ENCODE measurements at regions not wholly inside any gene's neighbourhood (a gene's known extent, or its start where the extent isn't known, plus 50 kb on each side); places are given as distances from the start of the nearest gene placed in this dataset.

DNA sequence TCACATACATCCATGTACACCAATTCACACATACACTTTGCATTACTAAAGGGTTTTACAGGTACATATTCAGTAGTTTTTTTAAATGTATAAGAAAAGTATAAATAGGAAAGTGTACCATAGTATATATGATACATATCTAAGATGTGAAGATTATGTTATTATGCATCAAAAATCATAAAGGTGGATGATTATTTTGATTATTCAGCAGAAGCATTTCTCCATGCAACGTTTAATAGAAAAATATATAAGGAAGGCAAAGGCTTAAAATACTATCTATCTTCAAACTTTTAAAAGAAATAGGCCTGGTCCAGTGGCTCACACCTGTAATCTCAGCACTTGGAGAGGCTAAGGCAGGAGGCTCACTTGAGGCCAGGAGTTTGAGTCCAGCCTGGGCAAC, 133.5 kb upstream of the KLF3 start:
- Mint-ChIP-seq H3K27me3 (peaks cover 3% of the 10 kb centered on the region), H3K9me3 (ENCODE audit: insufficient read depth) (no peaks in the 10 kb centered on the region), H3K4me1 (peaks cover 14% of the 10 kb centered on the region), H3K4me3 (no peak overlapping the region), H3K27ac (no peak overlapping the region)
- H2AFZ ChIP-seq (ENCODE audit: insufficient read depth, low read depth, low read length, poor library complexity, severe bottlenecking), result no peak overlapping the region
- peaks cover 0 to 8% (median 0%) of the 10 kb centered on the region in 3 donors for H3K9me3 ChIP-seq (ENCODE audit: control extremely low read depth in 1 of 3, control insufficient read depth in 2 of 3, insufficient read depth in 1 of 3, low read length in 2 of 3)
- H3K27ac ChIP-seq (ENCODE audit: low read length in 2 of 2), result no peak overlapping the region
- peaks cover 14 to 15% of the 10 kb centered on the region in 2 donors for H3K4me1 ChIP-seq (ENCODE audit: control insufficient read depth in 2 of 2, insufficient read depth in 2 of 2, low read length in 2 of 2)
- TF ChIP-seq CTCF (IDR thresholded peaks at IDR 0.05) (no peak), EZH2 (IDR thresholded peaks at IDR 0.05; ENCODE audit: borderline replicate concordance, insufficient read depth, low read depth, low read length, poor library complexity, severe bottlenecking) (no peak)
- ATAC-seq (ENCODE audit: low read depth), result no peak
- ChIA-PET POLR2A (no interaction called here), CTCF (no interaction called here)
- no peaks in the 10 kb centered on the region for H3K79me2 ChIP-seq (ENCODE audit: control insufficient read depth, insufficient read depth, low read length)
- H3K27me3 ChIP-seq (replicated peaks in 1 of 4; ENCODE audit: control extremely low read depth in 1 of 4, control insufficient read depth in 3 of 4, insufficient read depth in 4 of 4, low read length in 3 of 4), result no peaks in the 10 kb centered on the region
- intact Hi-C loops (cut with micrococcal nuclease), result no loop called here
- no CpG with 5 or more reads among the region's 1 CpG for whole genome bisulfite sequencing (ENCODE audit: insufficient coverage)
- H3K4me2 ChIP-seq (replicated peaks; ENCODE audit: low read depth, low read length, poor library complexity, severe bottlenecking), result no peak overlapping the region
- no peak overlapping the region for H3K4me3 ChIP-seq (ENCODE audit: control extremely low read depth in 1 of 5, extremely low read depth in 1 of 5, insufficient read depth in 1 of 5, low read depth in 2 of 5, low read length in 4 of 5)
- DNase-seq, result no peak
- H3K9ac ChIP-seq (ENCODE audit: low read length), result no peak overlapping the region
- H4K20me1 ChIP-seq (ENCODE audit: control insufficient read depth, insufficient read depth, low read length, poor library complexity, severe bottlenecking), result no peaks in the 10 kb centered on the region
- H3K36me3 ChIP-seq (replicated peaks in 1 of 2; ENCODE audit: control extremely low read depth in 1 of 2, control insufficient read depth in 1 of 2, extremely low read depth in 1 of 2, insufficient read depth in 2 of 2, low read length in 1 of 2), result no peaks in the 10 kb centered on the region

- H4K20me1 ChIP-seq (ENCODE audit: control insufficient read depth, insufficient read depth, low read length, poor library complexity, severe bottlenecking), result no peaks in the 10 kb centered on the region
- H2AFZ ChIP-seq (ENCODE audit: insufficient read depth, low read depth, low read length, poor library complexity, severe bottlenecking), result no peak overlapping the region
- DNase-seq, result no peak
- Mint-ChIP-seq H3K27me3 (peaks cover 3% of the 10 kb centered on the region), H3K4me1 (peaks cover 14% of the 10 kb centered on the region), H3K4me3 (no peak overlapping the region), H3K9me3 (ENCODE audit: insufficient read depth) (no peaks in the 10 kb centered on the region), H3K27ac (no peak overlapping the region)
- peaks cover 0 to 8% (median 0%) of the 10 kb centered on the region in 3 donors for H3K9me3 ChIP-seq (ENCODE audit: control extremely low read depth in 1 of 3, control insufficient read depth in 2 of 3, insufficient read depth in 1 of 3, low read length in 2 of 3)
- no peaks in the 10 kb centered on the region for H3K79me2 ChIP-seq (ENCODE audit: control insufficient read depth, insufficient read depth, low read length)
- POLR2A ChIA-PET, result no interaction called here
- no peak overlapping the region for H3K4me3 ChIP-seq (ENCODE audit: control extremely low read depth in 1 of 5, extremely low read depth in 1 of 5, insufficient read depth in 1 of 5, low read depth in 2 of 5, low read length in 4 of 5)
- CTCF ChIA-PET, result interaction anchor here (0.7 to 1.0 kb wide), 2 partner anchors 352 to 1889 kb away, joined by 3 read pairs; no protein-coding TSS in a partner anchor
- H3K36me3 ChIP-seq (replicated peaks in 1 of 2; ENCODE audit: control extremely low read depth in 1 of 2, control insufficient read depth in 1 of 2, extremely low read depth in 1 of 2, insufficient read depth in 2 of 2, low read length in 1 of 2), result no peaks in the 10 kb centered on the region
- no peaks in the 10 kb centered on the region for H3K27me3 ChIP-seq (replicated peaks in 1 of 4; ENCODE audit: control extremely low read depth in 1 of 4, control insufficient read depth in 3 of 4, insufficient read depth in 4 of 4, low read length in 3 of 4)
- H3K4me2 ChIP-seq (replicated peaks; ENCODE audit: low read depth, low read length, poor library complexity, severe bottlenecking), result no peak overlapping the region
- peaks cover 14 to 15% of the 10 kb centered on the region in 2 donors for H3K4me1 ChIP-seq (ENCODE audit: control insufficient read depth in 2 of 2, insufficient read depth in 2 of 2, low read length in 2 of 2)
- TF ChIP-seq CTCF (IDR thresholded peaks at IDR 0.05) (no peak), EZH2 (IDR thresholded peaks at IDR 0.05; ENCODE audit: borderline replicate concordance, insufficient read depth, low read depth, low read length, poor library complexity, severe bottlenecking) (no peak)
- H3K27ac ChIP-seq (ENCODE audit: low read length in 2 of 2), result no peak overlapping the region
- no peak for ATAC-seq (ENCODE audit: low read depth)
- intact Hi-C loops (cut with micrococcal nuclease), result no loop called here
- no peak overlapping the region for H3K9ac ChIP-seq (ENCODE audit: low read length)
- 100% methylated on average over 1 of the region's 5 CpGs for WGBS (ENCODE audit: insufficient coverage)
These were observed 132.8 kb upstream of the KLF3 start for GRCh38 chr4:38531141-38531727.

All from B cell (primary cell).